Psoas muscle (tissue), 7 donors: ENCODE measurements at regions not wholly inside any gene's neighbourhood (a gene's known extent, or its start where the extent isn't known, plus 50 kb on each side); places are given as distances from the start of the nearest gene placed in this dataset.
"Not testable (repeated sequence)": the region's sequence is repeated elsewhere in the genome, so short reads cannot be mapped to it uniquely, and the experiment has no call there.

ENCODE experiments used
- ATAC-seq, 4 donors: fragments of 200-7000 bp; cut with Tn5 transposase; one replicate each; pipeline ENCODE4 v1.9.1; 2020; ENCODE audit warnings: moderate library complexity in 3 of 4, mild to moderate bottlenecking in 2 of 4
- DNase-seq, 2 donors: peaks; one replicate each; pipeline ENCODE4 v3.0.0-alpha.2; 2020
- H3K27ac ChIP-seq: fragments of 200-600 bp; one replicate; pipeline ENCODE4 v1.8.0; 2022
- H3K27me3 ChIP-seq, 3 donors: fragments of 200-600 bp in 1 of 3; one replicate each; pipeline versions ENCODE4 v1.6.1 to v1.8.0; 2013 to 2022; ENCODE audit warnings: low read length in 2 of 3, mild to moderate bottlenecking in 2 of 3, moderate library complexity in 1 of 3; ENCODE audit not compliant: insufficient read depth in 3 of 3
- H3K36me3 ChIP-seq, 2 donors: fragments of 200-600 bp in 1 of 2; one replicate each; pipeline versions ENCODE4 v1.6.1 to v1.8.0; 2013 to 2022; ENCODE audit warnings: low read depth in 1 of 2, mild to moderate bottlenecking in 1 of 2, moderate library complexity in 1 of 2; ENCODE audit not compliant: insufficient read depth in 1 of 2
- H3K4me1 ChIP-seq: fragments of 200-600 bp; one replicate; pipeline ENCODE4 v1.8.0; 2022
- H3K4me3 ChIP-seq: fragments of 200-600 bp; one replicate; pipeline ENCODE4 v1.8.0; 2022; ENCODE audit warnings: mild to moderate bottlenecking
- H3K9me3 ChIP-seq: fragments of 200-600 bp; one replicate; pipeline ENCODE4 v1.8.0; 2022
- WGBS, 3 donors: extraction: QIAGEN DNeasy Blood & Tissue Kit; methylation state at CpG; one replicate each; pipeline versions ENCODE4 v1.1.6 to v1.1.7; 2013; 5-methylcytosine and 5-hydroxymethylcytosine counted together
- intact Hi-C, 2 donors: fragments of 100-400 bp; cut with DNase I; formaldehyde crosslinking; loops; one replicate each; pipeline versions ENCODE4 v1.11.0 to v1.14.2; 2022
- TF ChIP-seq, protein P1 (sequence below): fragments of 200-600 bp; IDR thresholded peaks from one replicate; pipeline ENCODE4 v1.8.0; 2022; ENCODE audit warnings: antibody characterized with exemption
- donor health status: healthy with polysubstance abuse.
- donor health status: DM: no; HTN: no; CAD: no; lungs with moderate emphysema.
- donor health status: Bipolar disorder and iron deficiency.
- donor health status: healthy.
- donor health status: DM: yes; HTN: yes; CAD: no.
- donor health status: DM: no; HTN: no; CAD: no.
- donor health status: DM: yes; HTN: yes; CAD: no.

- ATAC-seq, DNase-seq, H3K4me1 ChIP-seq, H3K27me3 ChIP-seq, intact Hi-C loops, H3K36me3 ChIP-seq, H3K4me3 ChIP-seq, H3K27ac ChIP-seq, H3K9me3 ChIP-seq: not testable (repeated sequence)
- WGBS, 3 donors: 91 to 95% (median 93%) methylated on average over 5 of the region's 5 CpGs
Observed at GRCh38 chr15:44833081-44833480, 96.8 kb downstream of the TRIM69 start.

- H3K4me3 ChIP-seq, H3K4me1 ChIP-seq, H3K9me3 ChIP-seq, H3K27me3 ChIP-seq, ATAC-seq, DNase-seq, H3K27ac ChIP-seq, H3K36me3 ChIP-seq, intact Hi-C loops: not testable (repeated sequence)
- 70 to 92% (median 75%) methylated on average over 2 to 3 of the region's 4 CpGs for WGBS, 3 donors
Observed at GRCh38 chr15:44833761-44834160, 97.4 kb downstream of the TRIM69 start.

GRCh38 chr15:44835082-44835481 is 98.8 kb downstream of the TRIM69 start:
- WGBS, 3 donors: 88 to 95% (median 94%) methylated on average over 4 to 5 of the region's 5 CpGs
- ATAC-seq, H3K27me3 ChIP-seq: not testable (repeated sequence)

GRCh38 chr15:44836094-44836493 is 99.8 kb downstream of the TRIM69 start:
- 78 to 85% (median 84%) methylated on average over 4 of the region's 4 CpGs for WGBS, 3 donors
- TF ChIP-seq, protein P1, sequence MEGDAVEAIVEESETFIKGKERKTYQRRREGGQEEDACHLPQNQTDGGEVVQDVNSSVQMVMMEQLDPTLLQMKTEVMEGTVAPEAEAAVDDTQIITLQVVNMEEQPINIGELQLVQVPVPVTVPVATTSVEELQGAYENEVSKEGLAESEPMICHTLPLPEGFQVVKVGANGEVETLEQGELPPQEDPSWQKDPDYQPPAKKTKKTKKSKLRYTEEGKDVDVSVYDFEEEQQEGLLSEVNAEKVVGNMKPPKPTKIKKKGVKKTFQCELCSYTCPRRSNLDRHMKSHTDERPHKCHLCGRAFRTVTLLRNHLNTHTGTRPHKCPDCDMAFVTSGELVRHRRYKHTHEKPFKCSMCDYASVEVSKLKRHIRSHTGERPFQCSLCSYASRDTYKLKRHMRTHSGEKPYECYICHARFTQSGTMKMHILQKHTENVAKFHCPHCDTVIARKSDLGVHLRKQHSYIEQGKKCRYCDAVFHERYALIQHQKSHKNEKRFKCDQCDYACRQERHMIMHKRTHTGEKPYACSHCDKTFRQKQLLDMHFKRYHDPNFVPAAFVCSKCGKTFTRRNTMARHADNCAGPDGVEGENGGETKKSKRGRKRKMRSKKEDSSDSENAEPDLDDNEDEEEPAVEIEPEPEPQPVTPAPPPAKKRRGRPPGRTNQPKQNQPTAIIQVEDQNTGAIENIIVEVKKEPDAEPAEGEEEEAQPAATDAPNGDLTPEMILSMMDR: no peak

More at GRCh38 chr15:44835082-44835481, 98.8 kb downstream of the TRIM69 start:
- H3K4me1 ChIP-seq, H3K9me3 ChIP-seq, H3K4me3 ChIP-seq, intact Hi-C loops, H3K27ac ChIP-seq, H3K36me3 ChIP-seq, DNase-seq: not testable (repeated sequence)

DNA sequence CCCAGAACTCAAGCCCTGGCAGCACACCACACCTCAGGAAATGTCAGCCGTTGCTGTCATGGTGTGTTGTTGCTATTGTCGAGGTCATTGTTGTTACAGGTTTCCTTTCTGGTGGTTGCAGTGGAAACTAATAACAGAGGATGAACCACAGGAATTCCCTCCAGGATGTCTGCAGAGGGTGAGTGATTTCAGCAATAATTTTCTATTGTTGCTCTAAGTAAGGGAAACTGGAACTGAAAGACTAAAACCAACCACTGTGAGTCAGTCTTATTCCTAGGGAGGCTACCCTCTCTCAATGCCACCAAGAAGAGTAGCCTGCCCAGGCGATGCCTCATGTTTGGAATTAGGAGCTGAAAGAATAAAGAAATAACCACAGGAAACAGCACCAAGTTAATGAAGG is 102.6 kb downstream of the TRIM69 start:
- H3K9me3 ChIP-seq, ATAC-seq, H3K27me3 ChIP-seq, H3K36me3 ChIP-seq, DNase-seq, H3K4me1 ChIP-seq, H3K4me3 ChIP-seq, H3K27ac ChIP-seq, intact Hi-C loops: not testable (repeated sequence)
- 54 to 66% (median 58%) methylated on average over 3 of the region's 3 CpGs for WGBS, 3 donors

More at GRCh38 chr15:44836094-44836493, 99.8 kb downstream of the TRIM69 start:
- no peak for DNase-seq
- intact Hi-C loops: no loop called here
- Histone ChIP-seq H3K36me3 (no peaks in the 10 kb centered on the region), H3K4me3 (no peak overlapping the region), H3K9me3 (no peaks in the 10 kb centered on the region), H3K27ac (no peak overlapping the region), H3K4me1 (no peaks in the 10 kb centered on the region), H3K27me3 (no peaks in the 10 kb centered on the region)
- no peak for ATAC-seq

DNA sequence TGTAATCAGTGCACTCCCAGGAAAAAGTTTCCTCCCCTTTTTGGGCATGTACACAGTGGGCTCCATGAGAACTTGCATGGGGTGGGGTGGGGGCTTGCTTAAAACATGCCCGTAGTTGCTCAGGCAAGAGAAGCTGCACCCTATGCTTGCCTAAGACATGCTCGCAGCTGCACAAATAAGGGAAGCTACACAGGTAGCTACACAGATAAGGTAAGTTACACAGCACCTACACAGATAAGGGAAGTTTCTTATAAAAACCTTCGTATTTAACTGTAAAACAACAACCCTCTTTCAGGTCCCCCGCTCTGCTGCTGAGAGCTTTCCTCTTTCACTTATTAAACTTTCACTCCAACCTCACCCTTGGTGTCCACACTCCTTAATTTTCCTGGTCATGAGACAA is 105.4 kb downstream of the TRIM69 start:
- intact Hi-C loops, H3K9me3 ChIP-seq, ATAC-seq, H3K27me3 ChIP-seq, H3K27ac ChIP-seq, DNase-seq, H3K36me3 ChIP-seq, H3K4me3 ChIP-seq, H3K4me1 ChIP-seq: not testable (repeated sequence)
- WGBS, 3 donors: 87 to 89% (median 89%) methylated on average over 4 of the region's 4 CpGs

DNA sequence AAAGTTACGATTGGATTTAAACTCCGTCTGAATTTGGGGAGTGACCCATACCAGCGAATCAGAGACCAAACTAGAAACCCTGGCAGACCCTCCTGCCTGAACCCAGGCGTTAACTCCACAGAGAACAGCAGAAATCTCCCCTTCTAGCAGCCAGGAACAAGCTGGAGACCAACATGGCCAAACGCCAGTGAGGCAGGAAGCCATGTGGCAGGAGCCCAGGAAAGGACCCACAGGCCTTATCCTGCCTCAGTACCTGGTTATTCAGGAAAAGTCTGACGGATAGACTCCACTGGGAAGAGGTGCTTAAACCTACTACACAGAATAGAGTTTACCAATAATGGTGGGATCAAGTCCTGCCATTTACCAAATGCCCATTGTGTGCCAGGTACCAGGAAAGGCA is 106.6 kb downstream of the TRIM69 start:
- intact Hi-C loops, H3K4me1 ChIP-seq, ATAC-seq, DNase-seq, H3K36me3 ChIP-seq, H3K27me3 ChIP-seq, H3K4me3 ChIP-seq, H3K9me3 ChIP-seq, H3K27ac ChIP-seq: not testable (repeated sequence)
- 49 to 58% (median 52%) methylated on average over 6 of the region's 6 CpGs for WGBS, 3 donors

GRCh38 chr15:44844936-44845335 is 108.6 kb downstream of the TRIM69 start:
- intact Hi-C loops, H3K27me3 ChIP-seq, DNase-seq, H3K9me3 ChIP-seq, H3K36me3 ChIP-seq, ATAC-seq, H3K27ac ChIP-seq, H3K4me3 ChIP-seq, H3K4me1 ChIP-seq: not testable (repeated sequence)
- WGBS, 3 donors: 72 to 90% (median 88%) methylated on average over 2 of the region's 2 CpGs

- H3K9me3 ChIP-seq, H3K4me3 ChIP-seq, ATAC-seq, H3K36me3 ChIP-seq, H3K27me3 ChIP-seq, H3K4me1 ChIP-seq, intact Hi-C loops, H3K27ac ChIP-seq, DNase-seq: not testable (repeated sequence)
- 54 to 79% (median 61%) methylated on average over 1 of the region's 1 CpG for WGBS, 3 donors
Observed at GRCh38 chr15:44846156-44846555, 109.8 kb downstream of the TRIM69 start.

- DNase-seq, H3K9me3 ChIP-seq, H3K4me1 ChIP-seq, H3K4me3 ChIP-seq, ATAC-seq, H3K27ac ChIP-seq, intact Hi-C loops, H3K27me3 ChIP-seq, H3K36me3 ChIP-seq: not testable (repeated sequence)
- 89 to 100% (median 90%) methylated on average over 1 to 2 of the region's 2 CpGs for WGBS, 3 donors
Observed at GRCh38 chr15:44847555-44847954, 108.9 kb upstream of the TERB2 start.

DNA sequence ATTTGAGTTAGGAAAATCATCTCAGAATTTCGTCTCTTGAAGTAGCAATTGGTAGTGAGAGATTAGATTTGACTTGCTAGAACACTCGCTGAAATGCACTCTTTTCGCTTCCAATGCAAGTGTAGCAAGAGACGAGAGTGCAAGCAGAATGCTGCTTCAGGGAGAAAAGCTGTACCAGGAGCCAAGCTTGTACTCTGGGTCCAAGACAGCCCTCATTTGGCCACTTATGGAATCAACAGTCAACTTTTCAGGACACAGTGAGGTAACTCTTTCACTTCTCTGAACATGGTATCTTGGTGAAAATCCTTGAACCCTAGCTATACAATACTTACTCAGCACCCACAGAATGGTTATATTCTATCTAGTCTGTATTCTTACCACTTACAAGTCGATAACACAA is 107.6 kb upstream of the TERB2 start:
- intact Hi-C loops, H3K36me3 ChIP-seq, H3K9me3 ChIP-seq, ATAC-seq, H3K27ac ChIP-seq, DNase-seq, H3K4me1 ChIP-seq, H3K27me3 ChIP-seq, H3K4me3 ChIP-seq: not testable (repeated sequence)
- 63 to 75% (median 67%) methylated on average over 5 of the region's 5 CpGs for WGBS, 3 donors
